C4-2B (cell line): ENCODE measurements at regions not wholly inside any gene's neighbourhood (a gene's known extent, or its start where the extent isn't known, plus 50 kb on each side); places are given as distances from the start of the nearest gene placed in this dataset.

Experiments used
- ZFX ChIP-seq: fragments of 450-650 bp; IDR thresholded peaks from 2 replicates; pipeline ENCODE4 v1.6.1; 2017
- TF ChIP-seq, protein P1 (sequence below): fragments of 450-650 bp; conservative IDR thresholded peaks from 2 replicates; pipeline ENCODE4 v1.5.1; 2017; ENCODE audit warnings: mild to moderate bottlenecking

DNA sequence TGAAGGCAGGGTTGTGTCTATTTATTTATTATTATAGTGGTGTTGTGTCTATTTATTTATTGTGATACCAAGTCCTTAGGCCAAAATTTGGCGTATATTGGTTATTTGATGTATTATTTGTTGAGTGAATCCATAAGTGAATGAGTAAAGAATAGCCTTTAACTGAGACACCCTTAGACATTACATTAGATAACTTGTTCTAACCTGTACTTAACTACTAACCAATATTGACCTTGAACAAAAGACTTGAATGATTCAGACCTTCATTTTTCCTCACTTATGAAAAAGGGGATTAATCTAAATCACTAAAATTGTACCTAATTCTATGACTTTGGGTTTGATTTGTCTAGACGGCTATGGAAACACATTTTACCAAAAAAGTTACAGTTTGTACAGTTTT, 370.5 kb downstream of the JRKL start:
- TF ChIP-seq, protein P1, sequence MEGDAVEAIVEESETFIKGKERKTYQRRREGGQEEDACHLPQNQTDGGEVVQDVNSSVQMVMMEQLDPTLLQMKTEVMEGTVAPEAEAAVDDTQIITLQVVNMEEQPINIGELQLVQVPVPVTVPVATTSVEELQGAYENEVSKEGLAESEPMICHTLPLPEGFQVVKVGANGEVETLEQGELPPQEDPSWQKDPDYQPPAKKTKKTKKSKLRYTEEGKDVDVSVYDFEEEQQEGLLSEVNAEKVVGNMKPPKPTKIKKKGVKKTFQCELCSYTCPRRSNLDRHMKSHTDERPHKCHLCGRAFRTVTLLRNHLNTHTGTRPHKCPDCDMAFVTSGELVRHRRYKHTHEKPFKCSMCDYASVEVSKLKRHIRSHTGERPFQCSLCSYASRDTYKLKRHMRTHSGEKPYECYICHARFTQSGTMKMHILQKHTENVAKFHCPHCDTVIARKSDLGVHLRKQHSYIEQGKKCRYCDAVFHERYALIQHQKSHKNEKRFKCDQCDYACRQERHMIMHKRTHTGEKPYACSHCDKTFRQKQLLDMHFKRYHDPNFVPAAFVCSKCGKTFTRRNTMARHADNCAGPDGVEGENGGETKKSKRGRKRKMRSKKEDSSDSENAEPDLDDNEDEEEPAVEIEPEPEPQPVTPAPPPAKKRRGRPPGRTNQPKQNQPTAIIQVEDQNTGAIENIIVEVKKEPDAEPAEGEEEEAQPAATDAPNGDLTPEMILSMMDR, result no peak
- no peak for TF ChIP-seq ZFX
